Parathyroid adenoma (tissue), 2 donors: ENCODE measurements at regions not wholly inside any gene's neighbourhood (a gene's known extent, or its start where the extent isn't known, plus 50 kb on each side); places are given as distances from the start of the nearest gene placed in this dataset.

Experiments used
- H2AFZ ChIP-seq: fragments of 300-600 bp; sonication (generic); one replicate; pipeline ENCODE4 v1.7.0; 2017; ENCODE audit warnings: antibody characterized with exemption, mild to moderate bottlenecking
- H3K27ac ChIP-seq: fragments of 300-600 bp; sonication (generic); one replicate; pipeline ENCODE4 v1.7.0; 2017
- H3K27me3 ChIP-seq: fragments of 300-600 bp; sonication (generic); one replicate; pipeline ENCODE4 v1.7.0; 2017; ENCODE audit warnings: low read length; ENCODE audit not compliant: control insufficient read depth, insufficient read depth
- H3K36me3 ChIP-seq: fragments of 300-600 bp; sonication (generic); one replicate; pipeline ENCODE4 v1.7.0; 2017; ENCODE audit warnings: low read length; ENCODE audit not compliant: control insufficient read depth, insufficient read depth
- H3K4me1 ChIP-seq: fragments of 300-600 bp; sonication (generic); one replicate; pipeline ENCODE4 v1.7.0; 2017; ENCODE audit warnings: control low read depth
- H3K4me2 ChIP-seq: fragments of 300-600 bp; sonication (generic); one replicate; pipeline ENCODE4 v1.7.0; 2017; ENCODE audit warnings: low read length
- H3K4me3 ChIP-seq: fragments of 300-600 bp; sonication (generic); one replicate; pipeline ENCODE4 v1.7.0; 2017; ENCODE audit warnings: low read depth, low read length
- H3K79me2 ChIP-seq: fragments of 300-600 bp; sonication (generic); one replicate; pipeline ENCODE4 v1.7.0; 2017; ENCODE audit warnings: control low read depth
- H3K9ac ChIP-seq: fragments of 300-600 bp; sonication (generic); one replicate; pipeline ENCODE4 v1.7.0; 2017; ENCODE audit warnings: mild to moderate bottlenecking
- H3K9me3 ChIP-seq: fragments of 300-600 bp; sonication (generic); one replicate; pipeline ENCODE4 v1.7.0; 2017; ENCODE audit warnings: low read length; ENCODE audit not compliant: control insufficient read depth
- CTCF ChIP-seq: fragments of 300-600 bp; sonication (generic); IDR thresholded peaks from one replicate; pipeline ENCODE4 v1.7.0; 2017; ENCODE audit warnings: antibody characterized with exemption, mild to moderate bottlenecking
- donor health status: primary hyperparathyroidism.

GRCh38 chr16:35792516-35793285 lies 2333.3 kb downstream of the TP53TG3F start:
- no peak overlapping the region for H3K4me3 ChIP-seq
- no peaks in the 10 kb centered on the region for H3K79me2 ChIP-seq
- no peaks in the 10 kb centered on the region for H3K9me3 ChIP-seq
- H3K4me1 ChIP-seq = no peaks in the 10 kb centered on the region
- no peaks in the 10 kb centered on the region for H3K36me3 ChIP-seq
- H3K27me3 ChIP-seq = no peaks in the 10 kb centered on the region
- no peak for TF ChIP-seq CTCF
- H2AFZ ChIP-seq = no peak overlapping the region
- no peak overlapping the region for H3K27ac ChIP-seq
- H3K4me2 ChIP-seq = no peak overlapping the region
- no peak overlapping the region for H3K9ac ChIP-seq

GRCh38 chr16:35793601-35794000 lies 2334.2 kb downstream of the TP53TG3F start:
- H3K9ac ChIP-seq = no peak overlapping the region
- no peaks in the 10 kb centered on the region for H3K36me3 ChIP-seq
- no peaks in the 10 kb centered on the region for H3K4me1 ChIP-seq
- no peak overlapping the region for H3K27ac ChIP-seq
- no peaks in the 10 kb centered on the region for H3K9me3 ChIP-seq
- no peaks in the 10 kb centered on the region for H3K27me3 ChIP-seq
- no peak overlapping the region for H3K4me2 ChIP-seq
- no peak overlapping the region for H3K4me3 ChIP-seq
- no peak for TF ChIP-seq CTCF
- H2AFZ ChIP-seq = no peak overlapping the region
- H3K79me2 ChIP-seq = no peaks in the 10 kb centered on the region

GRCh38 chr16:35794896-35795295 lies 2335.5 kb downstream of the TP53TG3F start:
- no peak for TF ChIP-seq CTCF
- H3K9me3 ChIP-seq = no peaks in the 10 kb centered on the region
- no peak overlapping the region for H3K9ac ChIP-seq
- no peaks in the 10 kb centered on the region for H3K4me1 ChIP-seq
- H3K79me2 ChIP-seq = no peaks in the 10 kb centered on the region
- no peaks in the 10 kb centered on the region for H3K27me3 ChIP-seq
- H3K4me3 ChIP-seq = no peak overlapping the region
- H2AFZ ChIP-seq = no peak overlapping the region
- no peak overlapping the region for H3K4me2 ChIP-seq
- no peak overlapping the region for H3K27ac ChIP-seq
- H3K36me3 ChIP-seq = no peaks in the 10 kb centered on the region

- Histone ChIP-seq H3K4me1 (no peaks in the 10 kb centered on the region), H3K36me3 (no peaks in the 10 kb centered on the region), H3K27me3 (no peaks in the 10 kb centered on the region), H3K4me2 (no peak overlapping the region), H2AFZ (no peak overlapping the region), H3K4me3 (no peak overlapping the region), H3K79me2 (no peaks in the 10 kb centered on the region), H3K9ac (no peak overlapping the region), H3K9me3 (no peaks in the 10 kb centered on the region), H3K27ac (no peak overlapping the region)
- no peak for TF ChIP-seq CTCF
Observed at GRCh38 chr16:35795361-35796029, 2336.1 kb downstream of the TP53TG3F start.
